ENCODE measurements at regions not wholly inside any gene's neighbourhood (a gene's known extent, or its start where the extent isn't known, plus 50 kb on each side); places are given as distances from the start of the nearest gene placed in this dataset.

DNA sequence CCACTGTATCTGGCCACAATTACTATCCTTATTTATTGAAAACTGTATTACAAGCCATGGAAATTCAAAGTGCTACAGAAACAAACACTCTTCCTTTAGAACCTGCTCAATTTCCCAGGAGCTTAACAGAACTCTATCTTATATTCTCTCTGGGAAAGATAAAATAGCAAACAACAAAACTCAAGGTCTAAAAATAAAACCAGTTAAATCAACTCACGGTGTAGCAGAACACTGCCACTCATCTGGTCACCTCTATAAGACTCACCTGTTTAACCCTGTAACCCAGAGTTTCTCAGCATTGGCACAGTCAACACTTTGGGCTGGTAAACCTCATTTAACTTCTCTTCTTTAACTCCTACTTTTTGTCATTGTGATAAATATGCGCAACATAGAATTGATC lies 348.9 kb downstream of the DCHS2 start:
- no peak overlapping the region for H3K4me3 Mint-ChIP-seq
- H3K27ac Mint-ChIP-seq, result no peak overlapping the region
- H3K4me1 Mint-ChIP-seq, result no peaks in the 10 kb centered on the region
- TF ChIP-seq, protein P1, sequence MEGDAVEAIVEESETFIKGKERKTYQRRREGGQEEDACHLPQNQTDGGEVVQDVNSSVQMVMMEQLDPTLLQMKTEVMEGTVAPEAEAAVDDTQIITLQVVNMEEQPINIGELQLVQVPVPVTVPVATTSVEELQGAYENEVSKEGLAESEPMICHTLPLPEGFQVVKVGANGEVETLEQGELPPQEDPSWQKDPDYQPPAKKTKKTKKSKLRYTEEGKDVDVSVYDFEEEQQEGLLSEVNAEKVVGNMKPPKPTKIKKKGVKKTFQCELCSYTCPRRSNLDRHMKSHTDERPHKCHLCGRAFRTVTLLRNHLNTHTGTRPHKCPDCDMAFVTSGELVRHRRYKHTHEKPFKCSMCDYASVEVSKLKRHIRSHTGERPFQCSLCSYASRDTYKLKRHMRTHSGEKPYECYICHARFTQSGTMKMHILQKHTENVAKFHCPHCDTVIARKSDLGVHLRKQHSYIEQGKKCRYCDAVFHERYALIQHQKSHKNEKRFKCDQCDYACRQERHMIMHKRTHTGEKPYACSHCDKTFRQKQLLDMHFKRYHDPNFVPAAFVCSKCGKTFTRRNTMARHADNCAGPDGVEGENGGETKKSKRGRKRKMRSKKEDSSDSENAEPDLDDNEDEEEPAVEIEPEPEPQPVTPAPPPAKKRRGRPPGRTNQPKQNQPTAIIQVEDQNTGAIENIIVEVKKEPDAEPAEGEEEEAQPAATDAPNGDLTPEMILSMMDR (IDR thresholded peaks at IDR 0.05; ENCODE audit: unreplicated experiment in 3 of 3), result no peak
- H3K27me3 Mint-ChIP-seq (ENCODE audit: low read depth), result no peaks in the 10 kb centered on the region
- H3K36me3 Mint-ChIP-seq (ENCODE audit: low read depth), result no peaks in the 10 kb centered on the region
- peaks cover 2% of the 10 kb centered on the region for H3K9me3 Mint-ChIP-seq

- no peak overlapping the region for H3K4me3 Mint-ChIP-seq
- H3K27me3 Mint-ChIP-seq (ENCODE audit: low read depth), result no peaks in the 10 kb centered on the region
- H3K27ac Mint-ChIP-seq, result no peak overlapping the region
- no peaks in the 10 kb centered on the region for H3K36me3 Mint-ChIP-seq (ENCODE audit: low read depth)
- TF ChIP-seq, protein P1 (IDR thresholded peaks at IDR 0.05; ENCODE audit: unreplicated experiment in 3 of 3), result no peak
- no peaks in the 10 kb centered on the region for H3K9me3 Mint-ChIP-seq
- H3K4me1 Mint-ChIP-seq, result no peaks in the 10 kb centered on the region
Measured at GRCh38 chr4:154140869-154141268, 350.7 kb downstream of the DCHS2 start.

DNA sequence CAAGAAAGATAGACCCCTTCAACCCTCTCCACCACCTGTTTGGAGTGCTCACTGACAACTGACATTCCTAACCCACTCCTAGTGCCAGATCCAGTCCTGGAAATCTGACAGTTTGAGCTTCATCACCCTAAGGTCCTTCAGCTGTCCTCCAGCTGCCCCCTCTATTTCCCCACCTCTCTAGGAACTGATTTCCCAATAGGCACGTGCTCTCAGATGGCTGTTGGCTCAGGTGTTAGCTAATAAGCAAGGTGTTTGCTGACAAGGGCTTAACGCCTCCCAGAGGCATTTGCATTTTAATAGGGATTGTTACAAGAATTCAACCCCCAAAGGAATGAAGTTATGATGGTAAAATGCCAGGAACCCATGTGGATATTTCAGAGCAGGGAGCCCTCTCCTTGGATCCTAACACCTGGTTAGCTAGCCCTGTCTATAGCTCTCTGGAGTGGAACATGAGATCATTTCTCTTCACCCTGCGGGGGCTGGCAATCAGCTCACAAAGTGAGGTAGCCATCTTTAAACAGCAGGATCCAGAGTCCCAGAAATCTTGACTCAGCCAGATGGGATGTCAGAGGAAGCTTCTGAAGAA lies 348.5 kb upstream of the SFRP2 start:
- no peaks in the 10 kb centered on the region for H3K9me3 Mint-ChIP-seq
- H3K4me1 Mint-ChIP-seq, result no peaks in the 10 kb centered on the region
- H3K4me3 Mint-ChIP-seq, result no peak overlapping the region
- no peaks in the 10 kb centered on the region for H3K27me3 Mint-ChIP-seq (ENCODE audit: low read depth)
- TF ChIP-seq, protein P1 (IDR thresholded peaks at IDR 0.05; ENCODE audit: unreplicated experiment in 3 of 3), result no peak
- H3K36me3 Mint-ChIP-seq (ENCODE audit: low read depth), result no peaks in the 10 kb centered on the region
- no peak overlapping the region for H3K27ac Mint-ChIP-seq

GRCh38 chr4:154135576-154135975 lies 346.7 kb upstream of the SFRP2 start:
- no peaks in the 10 kb centered on the region for H3K4me1 Mint-ChIP-seq
- no peaks in the 10 kb centered on the region for H3K9me3 Mint-ChIP-seq
- no peaks in the 10 kb centered on the region for H3K36me3 Mint-ChIP-seq (ENCODE audit: low read depth)
- TF ChIP-seq, protein P1 (IDR thresholded peaks at IDR 0.05; ENCODE audit: unreplicated experiment in 3 of 3), result no peak
- no peak overlapping the region for H3K27ac Mint-ChIP-seq
- H3K4me3 Mint-ChIP-seq, result no peak overlapping the region
- no peaks in the 10 kb centered on the region for H3K27me3 Mint-ChIP-seq (ENCODE audit: low read depth)

GRCh38 chr4:154132406-154132805 lies 343.5 kb upstream of the SFRP2 start:
- TF ChIP-seq, protein P1 (IDR thresholded peaks at IDR 0.05; ENCODE audit: unreplicated experiment in 3 of 3), result no peak
- Mint-ChIP-seq H3K27me3 (ENCODE audit: low read depth) (no peaks in the 10 kb centered on the region), H3K27ac (no peak overlapping the region), H3K4me1 (no peaks in the 10 kb centered on the region), H3K36me3 (ENCODE audit: low read depth) (no peaks in the 10 kb centered on the region), H3K4me3 (no peak overlapping the region), H3K9me3 (peaks cover 5% of the 10 kb centered on the region)

GRCh38 chr4:154126276-154126675 lies 337.4 kb upstream of the SFRP2 start:
- Mint-ChIP-seq H3K27me3 (ENCODE audit: low read depth) (no peaks in the 10 kb centered on the region), H3K4me3 (no peak overlapping the region), H3K4me1 (no peaks in the 10 kb centered on the region), H3K9me3 (peaks cover 7% of the 10 kb centered on the region), H3K27ac (no peak overlapping the region), H3K36me3 (ENCODE audit: low read depth) (no peaks in the 10 kb centered on the region)
- TF ChIP-seq, protein P1 (IDR thresholded peaks at IDR 0.05; ENCODE audit: unreplicated experiment in 3 of 3), result no peak
